ENCODE measurements at regions not wholly inside any gene's neighbourhood (a gene's known extent, or its start where the extent isn't known, plus 50 kb on each side); places are given as distances from the start of the nearest gene placed in this dataset.

- TF ChIP-seq CTCF (IDR thresholded peaks at IDR 0.05) = no peak
- TF ChIP-seq ZFX (IDR thresholded peaks at IDR 0.05; ENCODE audit: borderline replicate concordance) = no peak
Observed at GRCh38 chrX:112148397-112148796, 65.8 kb upstream of the TRPC5 start.

GRCh38 chrX:112147206-112147605, 64.6 kb upstream of the TRPC5 start:
- no peak overlapping the region for H3K27ac ChIP-seq
- TF ChIP-seq ZFX (IDR thresholded peaks at IDR 0.05; ENCODE audit: borderline replicate concordance) (no peak), CTCF (IDR thresholded peaks at IDR 0.05) (peak; percentile 57)

More at GRCh38 chrX:112148397-112148796, 65.8 kb upstream of the TRPC5 start:
- H3K27ac ChIP-seq = no peak overlapping the region

- no peak for TF ChIP-seq CTCF (IDR thresholded peaks at IDR 0.05)
- no peak for TF ChIP-seq ZFX (IDR thresholded peaks at IDR 0.05; ENCODE audit: borderline replicate concordance)
- H3K27ac ChIP-seq = no peak overlapping the region
Observed at GRCh38 chrX:112137276-112137675, 54.7 kb upstream of the TRPC5 start.
